Stimulated activated CD4-positive, alpha-beta T cell treated with anti-CD3 and anti-CD28 coated beads, Interleukin-1b, Interleukin-23, amount 100 ng/mL, for 1 hour (primary cell): ENCODE measurements at regions not wholly inside any gene's neighbourhood (a gene's known extent, or its start where the extent isn't known, plus 50 kb on each side); places are given as distances from the start of the nearest gene placed in this dataset.

ENCODE experiments used
- DNase-seq, 2 donors: peaks; one replicate each; pipeline ENCODE4 v3.0.0-alpha.2; 2020; ENCODE audit warnings: low read depth in 2 of 2

GRCh38 chr2:145067549-145068030 is 547.7 kb upstream of the ZEB2 start:
- DNase-seq, result no peak

DNA sequence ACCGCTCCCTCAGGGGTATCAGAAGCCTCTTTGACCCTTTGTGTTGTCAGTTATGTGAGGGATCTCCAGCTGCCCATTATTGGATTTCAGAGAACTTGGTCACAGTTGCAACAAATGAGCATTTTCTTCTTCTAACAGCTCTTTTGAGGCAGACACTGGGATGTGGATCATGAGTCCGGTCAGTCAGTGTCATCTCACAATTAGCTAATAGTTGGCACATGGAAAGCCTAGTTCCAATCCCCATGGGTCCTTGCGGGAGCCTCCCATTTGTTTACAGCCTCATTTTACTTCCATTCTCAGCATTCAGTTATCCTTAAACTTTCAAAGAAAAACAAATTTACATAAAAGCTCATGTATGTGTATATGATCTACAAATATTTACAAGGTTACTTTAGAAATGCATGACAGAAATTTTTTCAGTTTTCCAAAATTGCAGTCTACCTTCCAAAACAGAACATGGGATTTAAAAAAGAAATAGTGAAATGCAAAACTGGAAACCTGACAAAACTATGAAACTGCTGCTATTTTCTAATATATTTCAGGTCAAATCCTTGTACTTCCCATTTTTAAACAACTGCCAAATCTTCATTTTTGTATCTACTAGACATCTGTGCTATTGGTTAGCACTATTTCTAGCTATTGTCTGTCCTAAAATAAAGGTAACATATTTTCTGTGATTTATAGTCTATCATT is 547.1 kb upstream of the ZEB2 start:
- no peak for DNase-seq

DNA sequence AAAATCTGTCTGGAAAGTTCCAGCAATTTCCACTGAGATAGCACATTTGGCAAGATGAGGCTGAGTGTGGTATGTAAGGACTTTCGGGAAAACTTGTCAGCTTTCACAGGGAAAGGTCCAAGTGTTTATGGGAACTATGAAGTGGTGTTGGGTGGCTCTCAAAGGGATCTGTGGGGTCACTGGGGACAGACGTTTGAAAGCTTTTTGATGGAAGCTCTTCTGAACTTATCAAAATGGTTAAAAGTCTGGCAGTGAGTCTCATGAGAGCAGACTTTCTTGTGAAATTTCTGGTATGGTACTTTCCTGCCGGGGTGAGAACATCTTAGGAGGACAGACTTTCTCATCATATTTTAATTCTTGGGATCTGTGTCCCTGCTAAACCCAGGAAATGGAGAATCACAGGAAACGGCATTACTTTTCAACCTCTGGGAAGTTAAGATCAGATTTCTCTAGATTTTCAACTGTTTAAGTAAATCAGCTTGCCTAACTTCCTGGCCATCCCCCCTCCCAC is 546.3 kb upstream of the ZEB2 start:
- DNase-seq, result no peak

DNA sequence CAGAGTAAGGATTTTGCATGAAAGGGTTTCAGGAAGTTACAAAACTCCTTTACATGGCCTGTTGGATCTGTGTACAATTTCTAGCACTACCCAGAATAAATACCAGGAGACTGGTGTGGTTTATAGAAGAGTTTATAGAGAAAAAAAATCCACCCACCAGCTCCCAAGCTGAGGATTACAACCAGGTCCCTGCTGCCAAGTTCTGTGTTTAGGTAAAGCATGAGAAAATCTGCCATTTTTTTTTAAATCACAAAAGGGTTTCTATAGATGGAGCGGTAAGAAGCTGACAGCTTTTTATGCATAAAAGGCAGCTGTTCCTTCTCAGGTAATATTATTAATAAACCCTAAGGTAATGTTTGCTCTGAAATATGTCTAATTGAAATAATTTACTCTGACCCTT is 545.4 kb upstream of the ZEB2 start:
- no peak for DNase-seq

DNA sequence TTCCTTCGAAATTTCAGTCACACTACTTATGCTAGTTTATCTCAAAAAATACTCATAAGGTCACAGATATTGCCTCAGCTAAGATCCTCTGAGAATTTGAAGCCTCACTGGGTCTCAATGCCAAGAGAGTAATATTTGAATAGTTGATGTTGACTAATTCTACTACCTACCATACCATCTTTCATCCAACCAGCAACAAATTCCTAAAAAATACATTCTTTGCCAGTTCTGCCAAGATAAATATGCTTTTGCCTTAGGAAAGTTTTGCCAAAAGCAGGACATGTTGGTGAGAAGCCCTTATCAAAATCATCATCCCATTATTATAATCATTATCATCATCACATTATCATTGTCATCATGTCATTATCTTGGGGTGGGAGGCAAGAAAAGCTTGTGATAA is 544.6 kb upstream of the ZEB2 start:
- DNase-seq, result no peak

DNA sequence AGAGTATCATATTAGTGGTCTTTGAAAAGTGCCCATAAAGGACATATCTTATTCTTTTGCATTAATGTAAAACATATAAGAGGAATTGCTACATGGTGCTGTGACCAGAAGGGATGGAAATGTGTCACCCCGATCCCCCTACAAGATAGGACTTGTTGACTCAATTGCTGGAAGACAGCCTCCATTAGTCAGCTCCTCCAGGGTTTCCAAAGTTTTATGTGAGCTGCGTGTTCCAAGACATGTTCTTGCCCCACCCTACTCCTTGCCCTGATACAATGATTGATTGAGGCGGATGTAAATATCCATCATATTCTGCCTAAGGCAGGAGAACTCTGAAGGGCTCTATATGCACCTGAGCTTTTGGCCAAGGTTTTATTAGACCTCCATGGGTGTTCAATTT is 541.0 kb upstream of the ZEB2 start:
- DNase-seq, result no peak

DNA sequence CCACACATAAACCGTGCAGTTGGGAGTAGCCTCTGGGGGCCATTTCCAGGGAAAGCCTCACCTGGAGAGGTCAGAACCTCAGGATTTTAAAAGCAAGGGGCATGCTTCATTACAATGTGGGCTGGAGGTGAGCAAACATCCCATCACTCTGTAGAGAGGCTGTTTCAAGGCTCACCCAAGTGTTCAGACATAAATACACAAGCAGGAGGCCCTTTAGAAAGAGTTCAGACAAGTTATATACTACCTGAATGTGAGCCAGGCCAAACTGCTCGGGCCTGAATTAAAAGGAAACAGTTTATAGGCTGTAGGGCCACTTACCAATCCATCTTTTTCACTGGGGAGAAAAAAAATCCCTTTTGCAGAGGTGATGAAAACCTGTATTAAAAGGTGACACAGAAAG is 540.0 kb upstream of the ZEB2 start:
- no peak for DNase-seq

GRCh38 chr2:145059343-145059742 is 539.4 kb upstream of the ZEB2 start:
- no peak for DNase-seq

- DNase-seq, result no peak
These were observed 538.5 kb upstream of the ZEB2 start for GRCh38 chr2:145058457-145058856.

DNA sequence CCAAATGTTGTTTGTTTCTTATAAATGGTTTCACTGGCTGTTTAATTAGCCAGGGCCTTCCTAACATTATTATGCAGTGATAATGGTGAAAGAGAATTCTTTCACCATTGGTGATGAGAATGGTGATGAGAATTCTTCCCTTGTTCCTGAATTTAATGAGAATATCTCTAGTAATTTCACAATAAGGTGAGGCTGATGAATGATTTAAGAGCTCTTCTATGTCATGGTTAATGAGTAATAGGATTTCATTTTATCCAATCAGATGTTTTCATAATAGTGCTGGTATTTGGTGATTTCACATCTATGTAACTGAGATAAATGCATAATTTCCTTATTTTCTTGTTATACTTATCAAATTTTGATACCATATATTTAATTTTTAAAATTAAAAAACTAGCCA is 535.7 kb upstream of the ZEB2 start:
- DNase-seq, result no peak

DNA sequence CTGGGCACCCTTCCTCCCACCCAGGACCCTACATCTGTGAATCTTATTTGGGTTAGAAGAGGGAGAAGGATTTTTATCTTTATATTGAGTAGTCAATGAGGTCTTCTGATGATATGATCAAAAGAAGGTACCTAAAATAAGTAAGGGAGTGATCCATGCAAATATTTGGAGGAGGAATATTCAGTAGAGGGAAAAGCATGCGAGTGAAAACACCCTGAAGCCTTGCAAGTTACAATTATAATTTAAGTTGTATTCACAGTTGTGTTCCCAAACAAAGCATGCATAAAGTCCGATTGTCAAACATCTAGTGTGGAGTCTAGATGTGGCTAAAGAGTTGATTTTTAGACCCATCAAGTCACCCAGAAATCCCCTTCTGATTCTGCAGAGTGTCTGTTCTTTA is 530.2 kb upstream of the ZEB2 start:
- DNase-seq, result no peak

GRCh38 chr2:145049475-145049874 is 529.6 kb upstream of the ZEB2 start:
- no peak for DNase-seq

- DNase-seq, result no peak
These were observed 527.6 kb upstream of the ZEB2 start for GRCh38 chr2:145047554-145047953.

DNA sequence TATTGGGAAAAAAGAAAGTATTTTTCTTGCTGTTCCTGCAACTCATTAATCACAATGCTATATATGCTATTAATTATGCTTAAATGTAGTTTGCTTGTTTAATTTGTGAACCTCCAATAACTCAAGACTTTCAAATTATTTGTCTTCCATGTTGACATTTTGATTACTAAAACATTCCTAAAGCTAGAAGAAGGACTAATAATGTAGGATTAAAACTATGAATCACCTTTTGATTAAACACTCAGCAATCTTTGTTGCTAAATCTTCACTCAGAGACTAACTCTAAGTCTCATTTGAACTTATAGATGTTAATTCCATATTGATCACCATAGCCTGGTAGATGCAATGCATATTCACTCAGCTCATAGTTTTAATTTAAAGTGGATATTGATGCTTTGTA is 524.6 kb upstream of the ZEB2 start:
- no peak for DNase-seq

DNA sequence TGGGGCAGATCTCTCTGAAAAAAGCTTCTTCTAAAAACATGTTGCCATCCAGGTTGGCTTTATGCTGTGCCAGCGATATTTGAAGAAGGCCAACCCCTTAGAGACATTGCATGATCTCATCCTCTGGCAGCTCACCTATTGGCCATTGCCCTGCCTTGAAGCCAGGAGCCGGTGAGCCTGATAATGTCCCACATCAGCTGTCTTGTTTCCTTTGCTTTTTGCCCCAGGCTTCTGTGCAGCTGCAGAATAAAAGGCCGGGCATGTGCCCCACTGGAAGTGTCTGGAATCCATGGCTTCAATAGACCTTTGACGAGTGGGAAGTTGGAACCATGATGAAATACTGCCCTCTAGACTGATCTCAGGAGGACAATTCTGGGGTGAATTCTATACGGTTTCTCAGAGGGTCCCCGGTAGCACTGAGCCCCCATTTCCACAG is 523.5 kb upstream of the ZEB2 start:
- no peak for DNase-seq

DNA sequence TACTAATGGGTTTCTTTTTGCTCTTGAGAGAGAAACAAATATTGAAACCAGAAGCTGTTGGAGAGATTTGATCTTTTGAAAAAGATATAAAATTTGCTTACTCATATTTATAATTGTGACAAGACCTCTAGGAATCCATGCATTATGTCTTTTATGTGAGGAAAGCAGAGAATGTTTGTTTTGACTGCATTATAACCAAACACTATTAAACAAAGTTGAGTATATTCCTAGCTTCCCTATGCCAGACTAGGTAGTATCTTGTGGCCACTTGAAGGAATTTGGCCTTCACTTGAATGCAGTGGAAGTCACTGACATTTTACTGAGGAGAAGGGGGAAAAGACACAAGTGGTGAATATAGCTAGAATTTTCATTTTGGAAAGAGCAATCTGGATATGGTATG is 521.8 kb upstream of the ZEB2 start:
- DNase-seq, result no peak

GRCh38 chr2:145040433-145040832 is 520.5 kb upstream of the ZEB2 start:
- DNase-seq, result no peak

GRCh38 chr2:145038041-145038525 is 518.2 kb upstream of the ZEB2 start:
- DNase-seq, result no peak

- DNase-seq, result no peak
These were observed 516.6 kb upstream of the ZEB2 start for GRCh38 chr2:145036421-145037011.

DNA sequence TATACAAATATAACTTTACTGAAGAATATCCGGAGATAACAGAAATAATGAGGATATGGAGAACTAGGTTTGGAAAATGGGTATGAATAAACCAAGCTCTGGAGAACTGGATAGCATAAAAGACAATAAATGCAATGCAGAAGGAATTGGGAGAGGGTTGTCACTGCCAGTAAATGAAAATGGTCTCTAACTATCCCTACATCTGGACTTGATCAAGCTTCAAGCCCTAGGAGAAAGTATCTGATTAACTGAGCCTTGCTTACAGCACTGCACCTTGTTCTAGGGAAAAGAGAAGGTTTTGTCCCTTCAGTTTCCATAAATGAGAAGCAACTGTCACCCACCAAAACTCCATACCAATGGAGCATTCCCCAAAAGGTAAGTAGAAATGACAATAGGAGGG is 514.6 kb upstream of the ZEB2 start:
- no peak for DNase-seq

GRCh38 chr2:145033438-145033837 is 513.5 kb upstream of the ZEB2 start:
- DNase-seq, result no peak

DNA sequence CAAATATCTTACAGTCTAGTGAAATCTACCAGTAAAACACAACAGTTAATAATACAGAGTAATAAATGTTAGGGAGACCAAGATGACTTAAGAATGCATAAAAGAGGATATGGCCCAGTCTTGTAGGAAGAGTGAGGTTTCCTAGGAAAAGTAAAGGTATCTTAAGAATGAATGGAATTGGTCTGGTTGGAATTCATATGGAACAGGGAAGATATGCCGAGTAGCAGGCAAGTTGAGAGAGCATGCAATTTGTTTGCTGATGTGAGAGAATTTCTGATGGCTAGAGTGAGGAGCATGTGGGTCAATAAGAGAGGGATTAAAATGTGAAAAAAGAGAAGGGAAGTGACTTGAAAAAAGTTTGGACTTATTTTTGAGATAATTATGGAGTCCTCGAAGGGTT is 512.9 kb upstream of the ZEB2 start:
- DNase-seq, result no peak

GRCh38 chr2:145029873-145030272 is 510.0 kb upstream of the ZEB2 start:
- DNase-seq, result no peak
